ENCODE measurements at regions not wholly inside any gene's neighbourhood (a gene's known extent, or its start where the extent isn't known, plus 50 kb on each side); places are given as distances from the start of the nearest gene placed in this dataset.
"Not testable (repeated sequence)": the region's sequence is repeated elsewhere in the genome, so short reads cannot be mapped to it uniquely, and the experiment has no call there.

DNA sequence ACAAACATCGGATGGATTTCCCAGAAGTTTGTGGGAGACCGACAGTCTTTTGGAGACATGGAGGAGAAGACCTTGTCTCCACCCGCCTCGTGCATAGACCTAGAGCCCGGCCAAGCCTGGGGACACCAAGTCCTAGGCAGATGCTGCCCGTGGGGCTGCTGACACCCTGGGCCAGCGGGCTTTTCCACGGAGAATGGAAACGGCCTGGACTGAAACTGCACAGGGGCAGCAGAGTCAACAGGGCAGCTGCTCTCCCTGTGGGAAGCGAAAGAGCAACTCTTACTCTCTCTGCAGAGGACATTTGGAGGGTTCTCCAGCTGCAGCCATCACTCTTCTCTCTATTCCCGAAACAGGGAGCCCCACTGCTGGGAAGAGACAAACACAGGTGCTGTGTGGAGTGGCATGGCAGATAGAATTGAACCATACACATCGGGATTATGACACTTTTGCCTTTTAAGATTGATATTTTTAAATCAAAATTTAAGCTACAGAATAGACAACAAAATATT lies 401.2 kb downstream of the THBS2 start:
- DNase-seq (ENCODE audit: low spot score), result no peak

DNA sequence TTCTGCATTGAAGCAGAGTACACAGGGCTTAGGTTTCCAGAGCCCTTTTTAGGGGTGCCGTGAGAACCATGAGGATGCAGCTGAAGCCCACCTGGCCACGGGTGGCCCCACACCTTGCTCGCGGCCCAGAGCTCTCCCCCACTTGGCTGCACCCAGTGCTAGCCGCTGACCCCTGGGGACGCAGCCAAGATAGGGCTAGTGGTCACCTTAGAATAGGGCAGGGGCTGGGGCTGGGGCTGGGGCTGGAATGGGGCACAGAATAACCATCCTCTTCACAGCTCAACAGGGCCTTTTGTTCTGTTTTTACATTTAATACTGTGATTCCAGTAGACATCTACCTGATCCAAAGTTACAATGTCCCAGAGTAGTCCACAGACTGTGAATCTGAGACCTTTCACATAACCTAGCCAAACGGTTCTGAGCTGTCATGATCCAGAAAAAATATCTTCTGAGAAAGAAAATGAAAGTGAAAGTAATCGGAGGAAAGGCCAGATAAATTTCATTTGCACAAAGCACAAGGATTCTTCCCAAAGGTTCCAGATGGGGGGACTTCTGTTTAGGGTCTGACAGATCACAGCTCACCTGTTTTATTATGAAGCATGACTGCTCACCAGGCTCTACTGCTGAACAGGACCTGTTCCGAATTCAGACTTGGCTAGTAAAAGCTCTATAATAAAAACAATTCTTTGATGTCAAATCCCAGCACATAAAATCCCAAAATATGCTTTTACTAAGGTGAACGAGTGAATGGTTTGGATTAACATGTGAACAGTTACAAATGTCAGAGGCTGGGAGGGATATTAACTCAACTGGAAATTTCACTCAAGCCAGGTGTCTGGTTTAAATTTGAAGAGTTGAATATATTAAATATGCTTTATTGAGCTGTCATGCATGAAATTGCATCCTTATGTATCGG lies 401.9 kb downstream of the THBS2 start:
- DNase-seq (ENCODE audit: low spot score), result no peak

DNA sequence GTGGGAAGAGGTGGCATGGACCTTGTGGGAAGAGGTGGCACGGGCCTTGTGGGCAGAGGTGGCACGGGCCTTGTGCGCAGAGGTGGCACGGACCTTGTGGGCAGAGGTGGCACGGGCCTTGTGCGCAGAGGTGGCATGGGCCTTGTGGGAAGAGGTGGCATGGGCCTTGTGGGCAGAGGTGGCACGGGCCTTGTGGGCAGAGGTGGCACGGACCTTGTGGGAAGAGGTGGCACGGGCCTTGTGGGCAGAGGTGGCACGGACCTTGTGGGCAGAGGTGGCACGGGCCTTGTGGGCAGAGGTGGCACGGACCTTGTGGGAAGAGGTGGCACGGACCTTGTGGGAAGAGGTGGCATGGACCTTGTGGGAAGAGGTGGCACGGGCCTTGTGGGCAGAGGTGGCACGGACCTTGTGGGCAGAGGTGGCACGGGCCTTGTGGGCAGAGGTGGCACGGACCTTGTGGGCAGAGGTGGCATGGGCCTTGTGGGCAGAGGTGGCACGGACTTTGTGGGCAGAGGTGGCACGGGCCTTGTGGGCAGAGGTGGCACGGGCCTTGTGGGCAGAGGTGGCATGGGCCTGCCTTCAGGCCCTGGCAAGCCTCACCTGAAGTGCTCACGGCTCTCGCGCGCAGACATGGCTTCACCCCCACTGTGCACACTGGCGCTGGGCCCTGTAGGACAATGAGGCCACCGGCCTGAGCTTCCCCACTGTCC lies 403.5 kb downstream of the THBS2 start:
- not testable (repeated sequence) for DNase-seq (ENCODE audit: low spot score)

GRCh38 chr6:168849459-168849858 lies 404.2 kb downstream of the THBS2 start:
- DNase-seq (ENCODE audit: low spot score), result no peak

- no peak for DNase-seq (ENCODE audit: low spot score)
Observed at GRCh38 chr6:168848797-168849196, 404.8 kb downstream of the THBS2 start.

- DNase-seq (ENCODE audit: low spot score), result no peak
Observed at GRCh38 chr6:168844821-168845609, 404.0 kb downstream of the SMOC2 start.

DNA sequence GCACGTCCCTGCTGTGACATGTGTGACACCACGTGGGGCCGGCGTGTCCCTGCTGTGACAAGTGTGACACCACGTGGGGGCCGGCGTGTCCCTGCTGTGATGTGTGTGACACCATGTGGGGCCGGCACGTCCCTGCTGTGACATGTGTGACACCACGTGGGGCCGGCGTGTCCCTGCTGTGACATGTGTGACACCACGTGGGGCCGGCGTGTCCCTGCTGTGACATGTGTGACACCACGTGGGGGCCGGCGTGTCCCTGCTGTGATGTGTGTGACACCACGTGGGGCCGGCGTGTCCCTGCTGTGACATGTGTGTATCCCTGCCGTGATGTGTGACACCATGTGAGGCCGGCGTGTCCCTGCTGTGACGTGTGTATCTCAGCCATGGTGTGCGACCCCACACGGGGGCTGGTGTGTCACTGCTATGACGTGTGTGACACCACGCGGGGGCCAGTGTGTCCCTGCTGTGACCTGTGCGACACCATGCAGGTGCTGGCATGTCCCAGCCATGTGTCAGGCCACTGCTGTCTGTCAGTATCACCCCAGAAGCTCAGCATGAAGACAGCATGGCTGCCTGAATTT lies 401.7 kb downstream of the SMOC2 start:
- not testable (repeated sequence) for DNase-seq (ENCODE audit: low spot score)

GRCh38 chr6:168841609-168842278 lies 400.8 kb downstream of the SMOC2 start:
- DNase-seq (ENCODE audit: low spot score), result no peak

DNA sequence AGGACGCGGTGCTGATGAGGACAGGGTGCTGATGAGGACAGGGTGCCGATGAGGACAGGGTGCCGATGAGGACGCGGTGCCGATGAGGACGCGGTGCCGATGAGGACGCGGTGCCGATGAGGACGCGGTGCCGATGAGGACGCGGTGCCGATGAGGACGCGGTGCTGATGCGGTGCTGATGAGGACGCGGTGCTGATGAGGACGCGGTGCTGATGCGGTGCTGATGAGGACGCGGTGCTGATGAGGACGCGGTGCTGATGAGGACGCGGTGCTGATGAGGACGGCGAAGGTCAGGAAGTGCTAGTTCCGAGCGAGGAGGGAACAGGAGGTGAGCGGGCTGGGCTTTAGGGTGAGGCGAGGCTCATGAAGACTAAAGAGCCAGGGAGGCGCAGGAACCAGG lies 399.9 kb downstream of the SMOC2 start:
- DNase-seq (ENCODE audit: low spot score), result not testable (repeated sequence)

DNA sequence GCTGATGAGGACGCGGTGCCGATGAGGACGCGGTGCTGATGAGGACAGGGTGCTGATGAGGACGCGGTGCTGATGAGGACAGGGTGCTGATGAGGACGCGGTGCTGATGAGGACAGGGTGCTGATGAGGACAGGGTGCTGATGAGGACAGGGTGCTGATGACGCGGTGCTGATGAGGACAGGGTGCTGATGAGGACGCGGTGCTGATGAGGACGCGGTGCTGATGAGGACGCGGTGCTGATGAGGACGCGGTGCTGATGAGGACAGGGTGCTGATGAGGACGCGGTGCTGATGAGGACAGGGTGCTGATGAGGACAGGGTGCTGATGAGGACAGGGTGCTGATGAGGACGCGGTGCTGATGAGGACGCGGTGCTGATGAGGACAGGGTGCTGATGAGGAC lies 399.3 kb downstream of the SMOC2 start:
- not testable (repeated sequence) for DNase-seq (ENCODE audit: low spot score)

DNA sequence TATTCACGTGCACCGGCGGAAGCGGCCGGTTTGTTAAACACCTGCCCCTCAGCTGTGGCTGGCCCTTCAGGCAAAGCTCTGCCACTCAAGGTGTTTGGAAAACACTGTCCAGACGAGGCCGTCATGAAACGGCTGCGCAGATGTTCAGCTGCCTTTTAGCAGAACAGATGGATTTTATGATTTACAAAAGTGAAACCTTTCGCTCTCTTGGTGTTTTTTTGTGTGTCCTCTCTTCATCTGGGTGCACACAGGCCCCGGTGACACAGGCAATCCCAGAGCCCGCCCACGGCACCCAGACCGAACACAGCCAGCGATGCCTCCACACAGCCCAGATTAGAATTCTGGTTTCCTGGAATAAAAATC lies 397.0 kb downstream of the SMOC2 start:
- no peak for DNase-seq (ENCODE audit: low spot score)

DNA sequence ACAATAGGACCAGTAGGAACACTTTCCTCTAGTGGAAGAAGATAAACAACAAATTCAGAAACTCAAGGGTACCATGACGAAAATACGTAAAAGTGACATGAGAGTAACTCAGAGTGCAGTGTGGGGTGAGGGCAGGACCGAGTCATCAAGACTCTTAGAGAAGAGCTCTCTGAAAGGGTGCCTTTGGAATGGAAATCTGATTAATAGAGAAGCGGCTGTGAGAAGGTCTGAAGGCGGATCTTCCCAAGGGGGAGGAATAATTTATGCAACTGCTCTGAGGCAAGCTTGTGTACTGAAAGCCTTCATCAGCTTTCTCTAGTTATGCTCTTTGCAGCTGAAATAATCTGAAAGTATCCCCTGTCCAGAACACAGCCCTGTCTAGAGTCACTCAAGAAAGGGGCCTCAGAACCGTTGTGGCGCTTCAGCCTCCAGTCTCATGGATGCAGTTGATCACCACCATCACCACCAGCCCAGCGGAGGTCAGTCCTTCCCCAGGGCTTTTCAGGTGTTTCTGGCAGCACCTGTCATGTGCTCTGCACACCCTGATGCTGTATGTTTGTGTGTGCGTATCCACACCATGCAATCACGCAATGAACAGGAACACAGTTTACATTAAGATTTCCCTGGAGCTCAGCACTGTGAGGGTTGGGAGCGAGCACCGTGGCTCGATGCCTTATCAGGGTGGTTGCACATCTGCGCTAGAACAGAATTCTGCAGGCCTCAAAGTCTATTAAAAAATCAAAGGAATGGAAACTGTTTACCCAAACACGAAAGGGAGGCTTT lies 396.5 kb downstream of the SMOC2 start:
- peak; percentile 74 for DNase-seq (ENCODE audit: low spot score)

GRCh38 chr6:168835991-168836390 lies 395.0 kb downstream of the SMOC2 start:
- no peak for DNase-seq (ENCODE audit: low spot score)

- DNase-seq (ENCODE audit: low spot score), result no peak
Observed at GRCh38 chr6:168834801-168835200, 393.8 kb downstream of the SMOC2 start.

DNA sequence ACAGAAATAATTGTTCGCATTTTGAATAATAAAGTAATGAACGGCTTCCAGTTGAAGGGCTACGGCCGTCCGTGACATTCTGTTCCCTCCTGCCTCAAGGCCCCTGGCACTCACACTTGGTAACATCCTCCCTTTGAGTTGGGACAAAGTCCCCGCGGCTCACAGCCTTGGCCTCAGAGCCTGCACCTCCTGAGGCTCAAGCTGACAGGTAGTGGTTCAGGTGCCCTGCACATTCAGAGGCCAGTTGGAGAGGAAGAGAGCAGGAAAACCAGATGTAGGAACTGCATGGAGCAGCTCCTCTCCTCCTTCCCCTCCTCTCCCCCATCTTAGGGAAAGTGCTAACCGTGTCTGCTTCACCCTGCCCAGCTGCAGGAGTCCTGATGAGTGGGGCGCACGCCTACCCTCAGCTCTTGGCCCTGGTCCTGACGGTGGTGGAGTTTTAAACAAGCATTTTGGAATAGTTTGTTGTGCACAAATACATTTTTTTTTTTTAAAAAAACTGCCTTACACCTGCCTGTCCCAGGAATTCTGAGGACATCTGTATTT lies 393.1 kb downstream of the SMOC2 start:
- DNase-seq (ENCODE audit: low spot score), result no peak

GRCh38 chr6:168828800-168829199 lies 387.8 kb downstream of the SMOC2 start:
- DNase-seq (ENCODE audit: low spot score), result no peak

- no peak for DNase-seq (ENCODE audit: low spot score)
Observed at GRCh38 chr6:168828035-168828434, 387.1 kb downstream of the SMOC2 start.

- DNase-seq (ENCODE audit: low spot score), result no peak
Observed at GRCh38 chr6:168827586-168827871, 386.5 kb downstream of the SMOC2 start.

GRCh38 chr6:168826726-168827585 lies 386.0 kb downstream of the SMOC2 start:
- DNase-seq (ENCODE audit: low spot score), result no peak

DNA sequence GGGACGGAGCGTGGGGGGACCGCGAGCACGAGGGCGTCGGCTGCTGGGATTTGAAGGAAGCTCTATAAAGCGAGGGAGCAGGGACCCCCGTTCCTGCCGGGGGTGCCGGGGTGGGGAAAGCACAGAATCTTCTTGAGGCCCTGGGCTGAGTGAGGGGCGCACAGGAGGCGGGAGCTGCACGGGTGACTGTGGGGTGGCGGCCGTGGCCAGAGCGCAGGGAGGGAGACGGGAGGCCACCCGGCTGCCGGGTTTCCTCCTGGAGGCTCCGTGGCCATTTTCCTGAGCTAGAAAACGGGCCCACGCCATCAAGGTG lies 385.1 kb downstream of the SMOC2 start:
- DNase-seq (ENCODE audit: low spot score), result no peak

Data from putamen (tissue), 1 donor.